HCT116 (cell line): ENCODE measurements at regions not wholly inside any gene's neighbourhood (a gene's known extent, or its start where the extent isn't known, plus 50 kb on each side); places are given as distances from the start of the nearest gene placed in this dataset.

Source experiments
- ATAC-seq: fragments of 200-7000 bp; cut with Tn5 transposase; 2 replicates; pipeline ENCODE4 v1.9.1; 2020; ENCODE audit warnings: mild to moderate bottlenecking, moderate library complexity
- BruUV-seq: library from RNA; stranded (reverse); fragments of 400-500 nt; replicated peaks from 2 replicates; lab custom pipeline; 2021; lab: Mats Ljungman, UMichigan
- CTCF ChIA-PET: fragments of 300-600 bp; sonication (Branson Sonifier 250); formaldehyde crosslinking; loops from one replicate; lab custom pipeline; 2021; ENCODE audit warnings: antibody characterized with exemption; lab: Charles Lee
- POLR2A ChIA-PET: fragments of 300-600, 350-600 bp; sonication (Branson Sonifier 250); formaldehyde crosslinking; loops from one replicate; lab custom pipeline; 2021; ENCODE audit warnings: antibody characterized with exemption; lab: Charles Lee
- RAD21 ChIA-PET, 2 experiments: fragments of 300-600 bp; sonication (Branson Sonifier 250); formaldehyde crosslinking; loops; one replicate each; lab custom pipeline; 2023; ENCODE audit warnings: low total read pairs in 2 of 2; ENCODE audit not compliant: uncharacterized antibody in 2 of 2, unreplicated experiment in 2 of 2, low non-redundant PET in 1 of 2; lab: Charles Lee
- DNase-seq: peaks from one replicate; pipeline ENCODE4 v3.0.0-alpha.2; 2010; ENCODE audit warnings: low read depth, low spot score
- H2AFZ ChIP-seq: fragments of 200-600 bp; shearing (Covaris generic), sonication (generic); 2 replicates; pipeline ENCODE4 v1.6.1; 2017; ENCODE audit warnings: low read depth, mixed run types, mixed read lengths, antibody characterized with exemption, low read length; ENCODE audit not compliant: poor library complexity, severe bottlenecking
- H3K27ac ChIP-seq: 2 replicates; pipeline ENCODE4 v1.5.1; 2012; ENCODE audit warnings: low read depth, low read length
- H3K27me3 ChIP-seq: fragments of 200-600 bp; sonication (generic); 2 replicates; pipeline ENCODE4 v1.6.1; 2016; ENCODE audit warnings: mixed run types, low read length, mixed read lengths; ENCODE audit not compliant: insufficient read depth
- H3K36me3 ChIP-seq, 2 experiments: fragments of 200-500 bp in 1 of 2; fragments of 200-600 bp in 1 of 2; sonication (Bioruptor generic) in 1 of 2; sonication (generic) in 1 of 2; 2 replicates each; pipeline versions ENCODE4 v1.5.1 to v1.6.1; 2014 to 2016; ENCODE audit warnings: low read length in 2 of 2, inconsistent platforms in 1 of 2, mixed read lengths in 1 of 2, mixed run types in 1 of 2; ENCODE audit not compliant: insufficient read depth in 2 of 2, control insufficient read depth in 1 of 2
- H3K4me1 ChIP-seq, 2 experiments: fragments of 200-600 bp in 1 of 2; sonication (generic) in 1 of 2; 2 replicates each; pipeline versions ENCODE4 v1.5.1 to v1.6.1; 2012 to 2017; ENCODE audit warnings: low read length in 2 of 2, inconsistent platforms in 1 of 2, mild to moderate bottlenecking in 1 of 2, mixed read lengths in 1 of 2, mixed run types in 1 of 2, moderate library complexity in 1 of 2; ENCODE audit not compliant: insufficient read depth in 2 of 2, control insufficient read depth in 1 of 2
- H3K4me2 ChIP-seq: fragments of 200-600 bp; sonication (generic); 2 replicates; pipeline ENCODE4 v1.6.1; 2017; ENCODE audit warnings: mixed run types, low read length, mixed read lengths
- H3K4me3 ChIP-seq, 2 experiments: fragments of 200-600 bp in 1 of 2; sonication (generic) in 1 of 2; replicated peaks in 1 of 2; 2 replicates each; pipeline ENCODE4 v1.5.1; 2011 to 2016; ENCODE audit warnings: low read length in 2 of 2, control low read depth in 1 of 2, low read depth in 1 of 2, mild to moderate bottlenecking in 1 of 2, mixed read lengths in 1 of 2, mixed run types in 1 of 2
- H3K79me2 ChIP-seq: fragments of 200-600 bp; sonication (generic); 2 replicates; pipeline ENCODE4 v1.6.1; 2017; ENCODE audit warnings: mild to moderate bottlenecking, mixed run types, low read length, moderate library complexity, mixed read lengths; ENCODE audit not compliant: insufficient read depth
- H3K9ac ChIP-seq: fragments of 200-600 bp; sonication (generic); 2 replicates; pipeline ENCODE4 v1.6.1; 2016; ENCODE audit warnings: low read length, mixed read lengths
- H3K9me2 ChIP-seq: fragments of 200-600 bp; sonication (generic), shearing (Covaris generic); 2 replicates; pipeline ENCODE4 v1.6.1; 2017; ENCODE audit warnings: mixed run types, mild to moderate bottlenecking, moderate library complexity; ENCODE audit not compliant: insufficient read depth
- H3K9me3 ChIP-seq, 2 experiments: fragments of 200-500 bp in 1 of 2; fragments of 200-600 bp in 1 of 2; sonication (Bioruptor generic) in 1 of 2; sonication (generic) in 1 of 2; 2 replicates each; pipeline ENCODE4 v1.6.1; 2014 to 2017; ENCODE audit warnings: low read length in 2 of 2, mixed read lengths in 2 of 2, inconsistent platforms in 1 of 2, low read depth in 1 of 2, mild to moderate bottlenecking in 1 of 2, mixed run types in 1 of 2, moderate library complexity in 1 of 2; ENCODE audit not compliant: control insufficient read depth in 1 of 2, insufficient read depth in 1 of 2
- H4K20me1 ChIP-seq: fragments of 200-600 bp; sonication (generic), shearing (Covaris generic); 2 replicates; pipeline ENCODE4 v1.6.1; 2017; ENCODE audit warnings: mixed run types, mild to moderate bottlenecking, moderate library complexity; ENCODE audit not compliant: insufficient read depth
- ATF3 ChIP-seq: IDR thresholded peaks from 2 replicates; pipeline ENCODE4 v1.6.1; 2012
- CBX3 ChIP-seq: IDR thresholded peaks from 2 replicates; pipeline ENCODE4 v1.6.1; 2012; ENCODE audit warnings: low read depth
- CEBPB ChIP-seq: IDR thresholded peaks from 2 replicates; pipeline ENCODE4 v1.6.1; 2012; ENCODE audit warnings: low read depth
- CTCF ChIP-seq, 3 experiments: fragments of 200-600 bp in 1 of 3; sonication (generic) in 1 of 3; IDR thresholded peaks in 2 of 3; conservative IDR thresholded peaks in 1 of 3; 2 replicates each; pipeline ENCODE4 v1.5.1; 2012 to 2017; ENCODE audit warnings: low read depth in 2 of 3, low read length in 2 of 3, antibody characterized with exemption in 1 of 3, borderline replicate concordance in 1 of 3, control low read depth in 1 of 3, mild to moderate bottlenecking in 1 of 3, mixed read lengths in 1 of 3, mixed run types in 1 of 3, moderate library complexity in 1 of 3; ENCODE audit not compliant: insufficient read depth in 1 of 3
- EGR1 ChIP-seq: IDR thresholded peaks from 2 replicates; pipeline ENCODE4 v1.6.1; 2012; ENCODE audit warnings: low read depth
- ELF1 ChIP-seq: IDR thresholded peaks from 2 replicates; pipeline ENCODE4 v1.6.1; 2012; ENCODE audit warnings: low read depth, borderline replicate concordance
- EZH2 ChIP-seq: fragments of 200-600 bp; sonication (generic); IDR thresholded peaks from 2 replicates; pipeline ENCODE4 v1.6.1; 2017; ENCODE audit warnings: antibody characterized with exemption, mixed run types
- FOSL1 ChIP-seq: IDR thresholded peaks from 2 replicates; pipeline ENCODE4 v1.6.1; 2012; ENCODE audit warnings: low read depth
- MAX ChIP-seq: IDR thresholded peaks from 2 replicates; pipeline ENCODE4 v1.6.1; 2012
- POLR2A ChIP-seq: IDR thresholded peaks from 2 replicates; pipeline ENCODE4 v1.7.0; 2011; ENCODE audit warnings: borderline replicate concordance; ENCODE audit not compliant: insufficient read depth, insufficient read length; ENCODE audit errors: extremely low read depth
- POLR2AphosphoS5 ChIP-seq: IDR thresholded peaks from 2 replicates; pipeline ENCODE4 v1.6.1; 2011; ENCODE audit warnings: mild to moderate bottlenecking, low read depth, low read length, moderate library complexity
- RAD21 ChIP-seq: IDR thresholded peaks from 2 replicates; pipeline ENCODE4 v1.6.1; 2012; ENCODE audit warnings: low read depth, mild to moderate bottlenecking
- REST ChIP-seq: IDR thresholded peaks from 2 replicates; pipeline ENCODE4 v1.6.1; 2012; ENCODE audit warnings: low read depth
- SIN3A ChIP-seq: IDR thresholded peaks from 2 replicates; pipeline ENCODE4 v1.6.1; 2012; ENCODE audit warnings: low read depth
- SP1 ChIP-seq: IDR thresholded peaks from 2 replicates; pipeline ENCODE4 v1.6.1; 2012; ENCODE audit warnings: low read depth
- SRF ChIP-seq: IDR thresholded peaks from 2 replicates; pipeline ENCODE4 v1.6.1; 2012; ENCODE audit warnings: low read depth
- TCF7L2 ChIP-seq: IDR thresholded peaks from 2 replicates; pipeline ENCODE4 v1.7.0; 2011; ENCODE audit warnings: borderline replicate concordance, inconsistent platforms; ENCODE audit not compliant: insufficient read depth, insufficient read length; ENCODE audit errors: extremely low read depth
- YY1 ChIP-seq: IDR thresholded peaks from 2 replicates; pipeline ENCODE4 v1.6.1; 2011; ENCODE audit warnings: low read length, low read depth, moderate library complexity, mild to moderate bottlenecking; ENCODE audit not compliant: insufficient replicate concordance; ENCODE audit errors: extremely low read depth
- ZFX ChIP-seq: fragments of 450-650 bp; IDR thresholded peaks from 2 replicates; pipeline ENCODE4 v1.6.1; 2017
- ZNF274 ChIP-seq: fragments of 200-500 bp; sonication (Bioruptor generic); IDR thresholded peaks from 2 replicates; pipeline ENCODE4 v1.6.1; 2014; ENCODE audit warnings: mild to moderate bottlenecking, low read depth, low read length, inconsistent platforms
- intact Hi-C: fragments of 100-400 bp; cut with micrococcal nuclease; formaldehyde crosslinking; loops from 2 replicates; pipeline ENCODE4 v1.10.0; 2022

GRCh38 chr2:12796657-12797056 is 79.9 kb downstream of the TRIB2 start:
- Histone ChIP-seq H3K27ac (no peak overlapping the region), H3K9me3 (0 out of 4 replicates have a peak, but pooled peaks cover 0 to 3% of the 10 kb centered on the region in 2 experiments), H3K79me2 (no peaks in the 10 kb centered on the region), H3K4me2 (no peak overlapping the region), H3K9ac (no peak overlapping the region), H3K36me3 (no peaks in the 10 kb centered on the region), H2AFZ (no peak overlapping the region), H3K9me2 (no peaks in the 10 kb centered on the region), H3K27me3 (no peaks in the 10 kb centered on the region), H3K4me1 (peaks cover 0 to 10% of the 10 kb centered on the region in 2 experiments; a peak in 2 of 4 replicates), H3K4me3 (no peak overlapping the region), H4K20me1 (no peaks in the 10 kb centered on the region)
- ATAC-seq (no peak), DNase-seq (no peak)
- intact Hi-C loops: no loop called here
- BruUV-seq: no TSS peak
- CTCF ChIA-PET: no interaction called here
- RAD21 ChIA-PET: no interaction called here
- POLR2A ChIA-PET: no interaction called here
- TF ChIP-seq EGR1 (no peak), YY1 (no peak), POLR2AphosphoS5 (no peak), RAD21 (no peak), REST (no peak), SIN3A (no peak), FOSL1 (no peak), TCF7L2 (no peak), MAX (no peak), ZFX (no peak), CTCF (IDR thresholded peaks at IDR 0.05 in 2 of 3, conservative IDR thresholded peaks at IDR 0.05 in 1 of 3; ENCODE audit: borderline replicate concordance in 1 of 3, insufficient read depth in 1 of 3, low read depth in 2 of 3, low read length in 2 of 3) (no peak), CBX3 (no peak), ZNF274 (no peak), POLR2A (no peak), CEBPB (no peak), ELF1 (no peak), SRF (no peak), ATF3 (no peak), EZH2 (no peak), SP1 (no peak)
